A673 (cell line): ENCODE measurements at regions not wholly inside any gene's neighbourhood (a gene's known extent, or its start where the extent isn't known, plus 50 kb on each side); places are given as distances from the start of the nearest gene placed in this dataset.

Experiments used
- CTCF ChIP-seq: fragments of 300-800, 200-600 bp; sonication (generic); conservative IDR thresholded peaks from 2 replicates; pipeline ENCODE4 v1.5.1; 2017; ENCODE audit warnings: low read depth, mild to moderate bottlenecking, antibody characterized with exemption, low read length, moderate library complexity, mixed read lengths
- EZH2 ChIP-seq: fragments of 200-600 bp; sonication (generic); IDR thresholded peaks from 2 replicates; pipeline ENCODE4 v1.6.1; 2017; ENCODE audit warnings: borderline replicate concordance, low read depth, mild to moderate bottlenecking, mixed read lengths, antibody characterized with exemption, low read length; ENCODE audit not compliant: poor library complexity, severe bottlenecking

GRCh38 chr5:79853676-79854418 is 137.2 kb downstream of the MTX3 start:
- 0 out of 2 replicates have a peak, but pooled peaks have one; percentile 15 for TF ChIP-seq CTCF
- TF ChIP-seq EZH2: no peak
